ENCODE measurements at regions not wholly inside any gene's neighbourhood (a gene's known extent, or its start where the extent isn't known, plus 50 kb on each side); places are given as distances from the start of the nearest gene placed in this dataset.

DNA sequence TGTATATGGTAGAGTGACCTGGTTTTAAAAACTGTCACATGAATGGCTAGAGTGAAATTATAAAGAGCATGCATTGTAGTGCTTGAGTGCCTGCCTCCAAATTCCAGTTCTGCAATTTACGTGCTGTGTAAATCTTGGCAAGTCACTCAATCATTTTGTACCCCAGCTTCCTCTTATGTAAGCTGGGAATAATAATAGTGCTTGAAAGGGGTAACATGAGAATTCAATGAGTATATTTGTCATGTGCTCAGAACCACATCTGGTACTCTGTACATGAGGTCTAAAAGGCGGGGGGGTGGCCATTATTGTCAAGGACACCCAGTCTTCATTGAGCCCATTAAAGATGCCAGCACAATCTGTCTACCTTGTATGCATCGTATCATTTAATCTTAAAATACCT, 214.8 kb downstream of the MC4R start:
- TF ChIP-seq, protein P1, sequence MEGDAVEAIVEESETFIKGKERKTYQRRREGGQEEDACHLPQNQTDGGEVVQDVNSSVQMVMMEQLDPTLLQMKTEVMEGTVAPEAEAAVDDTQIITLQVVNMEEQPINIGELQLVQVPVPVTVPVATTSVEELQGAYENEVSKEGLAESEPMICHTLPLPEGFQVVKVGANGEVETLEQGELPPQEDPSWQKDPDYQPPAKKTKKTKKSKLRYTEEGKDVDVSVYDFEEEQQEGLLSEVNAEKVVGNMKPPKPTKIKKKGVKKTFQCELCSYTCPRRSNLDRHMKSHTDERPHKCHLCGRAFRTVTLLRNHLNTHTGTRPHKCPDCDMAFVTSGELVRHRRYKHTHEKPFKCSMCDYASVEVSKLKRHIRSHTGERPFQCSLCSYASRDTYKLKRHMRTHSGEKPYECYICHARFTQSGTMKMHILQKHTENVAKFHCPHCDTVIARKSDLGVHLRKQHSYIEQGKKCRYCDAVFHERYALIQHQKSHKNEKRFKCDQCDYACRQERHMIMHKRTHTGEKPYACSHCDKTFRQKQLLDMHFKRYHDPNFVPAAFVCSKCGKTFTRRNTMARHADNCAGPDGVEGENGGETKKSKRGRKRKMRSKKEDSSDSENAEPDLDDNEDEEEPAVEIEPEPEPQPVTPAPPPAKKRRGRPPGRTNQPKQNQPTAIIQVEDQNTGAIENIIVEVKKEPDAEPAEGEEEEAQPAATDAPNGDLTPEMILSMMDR (conservative IDR thresholded peaks at IDR 0.05; ENCODE audit: low read depth, low read length): no peak
- TF ChIP-seq EZH2phosphoT487 (IDR thresholded peaks at IDR 0.05; ENCODE audit: borderline replicate concordance, low read length): no peak
- no peak for TF ChIP-seq EZH2 (IDR thresholded peaks at IDR 0.05; ENCODE audit: low read length, unreplicated experiment)
